ENCODE measurements at regions not wholly inside any gene's neighbourhood (a gene's known extent, or its start where the extent isn't known, plus 50 kb on each side); places are given as distances from the start of the nearest gene placed in this dataset.

DNA sequence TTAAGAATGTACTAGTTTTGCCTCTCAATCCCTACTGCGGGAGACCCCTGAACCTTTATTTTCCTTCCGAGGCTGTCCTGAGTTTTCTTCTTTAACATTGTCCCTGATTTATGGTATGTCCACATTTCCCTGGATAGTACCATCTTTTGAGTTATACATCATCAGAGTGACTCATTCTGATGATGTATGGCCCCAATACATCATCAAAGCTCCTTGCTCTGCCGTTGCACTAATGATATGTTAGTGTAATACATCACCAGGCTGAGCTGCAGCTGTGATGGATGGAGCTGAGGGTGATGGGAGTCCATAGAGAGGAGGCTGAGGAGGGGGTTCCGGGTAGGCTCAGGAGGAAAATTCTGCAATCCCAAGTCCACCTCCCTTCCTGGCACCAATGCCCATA lies 986.5 kb downstream of the KCNMA1 start:
- Histone ChIP-seq H4K8ac (ENCODE audit: low read depth, low read length) (no peak overlapping the region), H2AFZ (ENCODE audit: insufficient read depth, low read length, poor library complexity) (no peak overlapping the region), H2BK12ac (ENCODE audit: low read length) (no peak overlapping the region), H2BK120ac (ENCODE audit: insufficient read depth, low read length, poor library complexity) (no peak overlapping the region), H3K14ac (ENCODE audit: low read length) (no peak overlapping the region), H3K27ac (ENCODE audit: low read depth, low read length) (no peak overlapping the region), H3K4ac (ENCODE audit: low read depth, low read length) (no peak overlapping the region), H4K91ac (ENCODE audit: low read depth, low read length) (no peak overlapping the region), H3K23ac (ENCODE audit: low read length) (no peak overlapping the region), H3K18ac (ENCODE audit: low read length) (no peak overlapping the region), H3K4me3 (ENCODE audit: low read depth, low read length) (no peak overlapping the region), H3K9me3 (ENCODE audit: insufficient read depth, low read depth, low read length) (no peaks in the 10 kb centered on the region), H2BK5ac (ENCODE audit: low read depth, low read length, poor library complexity) (no peak overlapping the region), H3K27me3 (ENCODE audit: insufficient read depth, low read length) (no peaks in the 10 kb centered on the region), H3K4me1 (ENCODE audit: control insufficient read depth in 1 of 2, insufficient read depth in 2 of 2, low read length in 2 of 2) (peaks cover 0 to 6% of the 10 kb centered on the region in 2 experiments), H3K79me1 (ENCODE audit: low read length) (no peaks in the 10 kb centered on the region), H2AK5ac (ENCODE audit: low read length) (no peak overlapping the region), H3K4me2 (ENCODE audit: low read length) (no peak overlapping the region), H4K12ac (ENCODE audit: low read depth, low read length) (no peak overlapping the region), H3K79me2 (ENCODE audit: control insufficient read depth, insufficient read depth, low read length, poor library complexity) (no peaks in the 10 kb centered on the region), H3K36me3 (ENCODE audit: control insufficient read depth in 1 of 2, insufficient read depth in 2 of 2, low read length in 2 of 2) (no peaks in the 10 kb centered on the region), H3K9ac (ENCODE audit: low read length) (no peak overlapping the region)
- DNase-seq: no peak
- no CpG with 5 or more reads among the region's 4 CpGs for WGBS (ENCODE audit: extremely low coverage, insufficient coverage, insufficient read length)

DNA sequence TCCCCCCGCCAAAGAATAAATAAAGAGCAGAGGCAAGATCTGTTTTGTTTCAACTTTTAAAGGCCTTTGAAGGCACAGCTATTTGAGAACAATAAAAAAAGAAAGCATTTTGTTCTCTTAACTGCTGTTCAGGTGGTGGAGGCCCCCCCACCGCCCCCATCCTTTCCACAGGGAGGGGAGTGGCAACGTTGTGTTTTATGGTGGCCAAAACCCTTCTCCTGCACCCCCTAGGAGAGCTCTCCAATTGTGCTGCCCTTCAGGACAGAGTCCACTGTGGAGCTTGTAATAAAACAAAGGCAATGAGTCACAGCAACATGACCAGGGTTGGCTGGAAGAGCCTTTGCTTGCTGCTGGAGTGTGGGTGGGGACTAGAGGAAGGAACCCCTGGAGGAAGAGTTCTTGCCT lies 987.9 kb downstream of the KCNMA1 start:
- no peaks in the 10 kb centered on the region for H3K36me3 ChIP-seq (ENCODE audit: control insufficient read depth in 1 of 2, insufficient read depth in 2 of 2, low read length in 2 of 2)
- H4K8ac ChIP-seq (ENCODE audit: low read depth, low read length): no peak overlapping the region
- H3K4me2 ChIP-seq (ENCODE audit: low read length): no peak overlapping the region
- H3K4me1 ChIP-seq (ENCODE audit: control insufficient read depth in 1 of 2, insufficient read depth in 2 of 2, low read length in 2 of 2): peaks cover 0 to 8% of the 10 kb centered on the region in 2 experiments
- no peaks in the 10 kb centered on the region for H3K9me3 ChIP-seq (ENCODE audit: insufficient read depth, low read depth, low read length)
- H3K4me3 ChIP-seq (ENCODE audit: low read depth, low read length): no peak overlapping the region
- DNase-seq: no peak
- H3K14ac ChIP-seq (ENCODE audit: low read length): no peak overlapping the region
- H3K27me3 ChIP-seq (ENCODE audit: insufficient read depth, low read length): no peaks in the 10 kb centered on the region
- H2AK5ac ChIP-seq (ENCODE audit: low read length): no peak overlapping the region
- no peak overlapping the region for H2BK5ac ChIP-seq (ENCODE audit: low read depth, low read length, poor library complexity)
- no peak overlapping the region for H3K27ac ChIP-seq (ENCODE audit: low read depth, low read length)
- no peak overlapping the region for H3K9ac ChIP-seq (ENCODE audit: low read length)
- H2AFZ ChIP-seq (ENCODE audit: insufficient read depth, low read length, poor library complexity): no peak overlapping the region
- no peak overlapping the region for H2BK12ac ChIP-seq (ENCODE audit: low read length)
- H3K23ac ChIP-seq (ENCODE audit: low read length): no peak overlapping the region
- H2BK120ac ChIP-seq (ENCODE audit: insufficient read depth, low read length, poor library complexity): no peak overlapping the region
- no peak overlapping the region for H4K91ac ChIP-seq (ENCODE audit: low read depth, low read length)
- H3K79me1 ChIP-seq (ENCODE audit: low read length): no peaks in the 10 kb centered on the region
- no CpG with 5 or more reads among the region's 3 CpGs for WGBS (ENCODE audit: extremely low coverage, insufficient coverage, insufficient read length)
- H3K4ac ChIP-seq (ENCODE audit: low read depth, low read length): no peak overlapping the region
- no peaks in the 10 kb centered on the region for H3K79me2 ChIP-seq (ENCODE audit: control insufficient read depth, insufficient read depth, low read length, poor library complexity)
- H4K12ac ChIP-seq (ENCODE audit: low read depth, low read length): no peak overlapping the region
- no peak overlapping the region for H3K18ac ChIP-seq (ENCODE audit: low read length)

DNA sequence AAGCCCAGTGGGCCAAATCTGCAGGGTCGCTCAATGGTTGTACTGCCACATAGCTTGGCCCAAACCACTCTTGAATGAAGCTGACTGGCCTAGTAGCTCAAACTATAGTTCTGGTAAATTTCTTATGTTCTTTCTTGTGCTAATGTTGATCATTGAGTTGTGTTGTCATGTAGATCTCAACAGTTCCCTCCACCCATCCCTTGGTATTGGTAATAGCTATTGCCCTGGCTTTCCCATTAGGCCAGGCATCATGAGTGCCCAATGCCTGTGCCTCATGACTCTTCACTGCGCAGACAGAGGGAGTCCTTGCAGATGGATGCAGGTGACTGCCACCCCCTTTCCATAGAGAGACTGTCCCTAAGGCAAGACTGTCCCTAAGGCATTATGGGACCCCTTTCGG lies 988.4 kb downstream of the KCNMA1 start:
- WGBS (ENCODE audit: extremely low coverage, insufficient coverage, insufficient read length): no CpG with 5 or more reads among the region's 3 CpGs
- no peak overlapping the region for H3K4ac ChIP-seq (ENCODE audit: low read depth, low read length)

DNA sequence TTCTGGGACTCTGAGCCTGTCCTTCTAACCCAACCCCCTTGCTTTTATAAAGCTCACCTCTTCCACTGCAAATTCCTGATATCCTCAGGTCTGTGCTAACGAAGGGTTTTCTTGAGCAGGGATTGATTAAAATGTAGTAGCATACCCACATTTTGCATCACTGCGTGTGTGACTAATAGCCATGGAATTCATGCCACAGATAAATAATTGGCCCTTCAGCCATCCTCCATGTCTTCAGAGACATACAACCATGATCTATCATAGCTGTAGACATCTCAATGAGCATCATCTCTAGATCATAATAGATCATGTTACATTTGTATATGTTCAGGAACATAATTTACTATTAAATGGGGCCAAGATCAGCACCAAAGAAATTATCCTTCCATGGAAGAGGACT lies 990.3 kb downstream of the KCNMA1 start:
- Histone ChIP-seq H3K79me1 (ENCODE audit: low read length) (no peaks in the 10 kb centered on the region), H4K8ac (ENCODE audit: low read depth, low read length) (no peak overlapping the region), H3K4me3 (ENCODE audit: low read depth, low read length) (no peak overlapping the region), H3K18ac (ENCODE audit: low read length) (no peak overlapping the region), H2BK12ac (ENCODE audit: low read length) (no peak overlapping the region), H3K4ac (ENCODE audit: low read depth, low read length) (no peak overlapping the region), H3K9me3 (ENCODE audit: insufficient read depth, low read depth, low read length) (no peaks in the 10 kb centered on the region), H3K36me3 (ENCODE audit: control insufficient read depth in 1 of 2, insufficient read depth in 2 of 2, low read length in 2 of 2) (no peaks in the 10 kb centered on the region), H2AFZ (ENCODE audit: insufficient read depth, low read length, poor library complexity) (no peak overlapping the region), H3K27ac (ENCODE audit: low read depth, low read length) (no peak overlapping the region), H3K23ac (ENCODE audit: low read length) (no peak overlapping the region), H3K14ac (ENCODE audit: low read length) (no peak overlapping the region), H3K4me1 (ENCODE audit: control insufficient read depth in 1 of 2, insufficient read depth in 2 of 2, low read length in 2 of 2) (peaks cover 0 to 8% of the 10 kb centered on the region in 2 experiments), H4K91ac (ENCODE audit: low read depth, low read length) (no peak overlapping the region), H3K9ac (ENCODE audit: low read length) (no peak overlapping the region), H2BK5ac (ENCODE audit: low read depth, low read length, poor library complexity) (no peak overlapping the region), H2BK120ac (ENCODE audit: insufficient read depth, low read length, poor library complexity) (no peak overlapping the region), H4K12ac (ENCODE audit: low read depth, low read length) (no peak overlapping the region), H3K79me2 (ENCODE audit: control insufficient read depth, insufficient read depth, low read length, poor library complexity) (no peaks in the 10 kb centered on the region), H3K27me3 (ENCODE audit: insufficient read depth, low read length) (no peaks in the 10 kb centered on the region), H2AK5ac (ENCODE audit: low read length) (no peak overlapping the region), H3K4me2 (ENCODE audit: low read length) (no peak overlapping the region)
- WGBS (ENCODE audit: extremely low coverage, insufficient coverage, insufficient read length): no CpG with 5 or more reads among the region's 2 CpGs
- peak; percentile 8 to 23 for DNase-seq

More for the DNA sequence above, 988.4 kb downstream of the KCNMA1 start:
- Histone ChIP-seq H3K14ac (ENCODE audit: low read length) (no peak overlapping the region), H3K23ac (ENCODE audit: low read length) (peak overlapping the region; percentile 50), H3K4me1 (ENCODE audit: control insufficient read depth in 1 of 2, insufficient read depth in 2 of 2, low read length in 2 of 2) (peaks cover 0 to 8% of the 10 kb centered on the region in 2 experiments), H3K27me3 (ENCODE audit: insufficient read depth, low read length) (no peaks in the 10 kb centered on the region), H2BK120ac (ENCODE audit: insufficient read depth, low read length, poor library complexity) (no peak overlapping the region), H3K4me2 (ENCODE audit: low read length) (no peak overlapping the region), H3K4me3 (ENCODE audit: low read depth, low read length) (no peak overlapping the region), H2AK5ac (ENCODE audit: low read length) (no peak overlapping the region), H3K27ac (ENCODE audit: low read depth, low read length) (no peak overlapping the region), H3K18ac (ENCODE audit: low read length) (no peak overlapping the region), H3K9ac (ENCODE audit: low read length) (no peak overlapping the region), H4K8ac (ENCODE audit: low read depth, low read length) (no peak overlapping the region), H4K91ac (ENCODE audit: low read depth, low read length) (no peak overlapping the region), H2BK12ac (ENCODE audit: low read length) (no peak overlapping the region), H3K36me3 (ENCODE audit: control insufficient read depth in 1 of 2, insufficient read depth in 2 of 2, low read length in 2 of 2) (no peaks in the 10 kb centered on the region), H3K9me3 (ENCODE audit: insufficient read depth, low read depth, low read length) (no peaks in the 10 kb centered on the region), H3K79me2 (ENCODE audit: control insufficient read depth, insufficient read depth, low read length, poor library complexity) (no peaks in the 10 kb centered on the region), H2BK5ac (ENCODE audit: low read depth, low read length, poor library complexity) (no peak overlapping the region), H4K12ac (ENCODE audit: low read depth, low read length) (no peak overlapping the region), H3K79me1 (ENCODE audit: low read length) (no peaks in the 10 kb centered on the region), H2AFZ (ENCODE audit: insufficient read depth, low read length, poor library complexity) (no peak overlapping the region)
- no peak for DNase-seq

Measured in trophoblast cell (in vitro differentiated cells and primary cell).